Stimulated activated naive B cell treated with anti-CD40 and anti-IgM and Interleukin-4, amounts not matched to agents 10 μg/mL and 1 μg/mL and 100 μg/mL, for 72 hours (primary cell): ENCODE measurements at regions not wholly inside any gene's neighbourhood (a gene's known extent, or its start where the extent isn't known, plus 50 kb on each side); places are given as distances from the start of the nearest gene placed in this dataset.

Experiments
- ATAC-seq, 2 donors: fragments of 150-1000 bp; cut with Tn5 transposase; replicated peaks; 2 replicates each; pipeline ENCODE4 v1.10.0; 2021; ENCODE audit warnings: moderate library complexity in 1 of 2
- DNase-seq: peaks from one replicate; pipeline ENCODE4 v3.0.0; 2021
- H3K27ac Mint-ChIP-seq: one replicate; pipeline ENCODE4 v1.8.0; 2022; ENCODE audit warnings: mild to moderate bottlenecking, mixed read lengths
- H3K27me3 Mint-ChIP-seq, 2 donors: one replicate each; pipeline ENCODE4 v1.8.0; 2022; ENCODE audit warnings: mixed read lengths in 2 of 2
- H3K36me3 Mint-ChIP-seq, 2 donors: one replicate each; pipeline ENCODE4 v1.8.0; 2022; ENCODE audit warnings: mixed read lengths in 2 of 2, mild to moderate bottlenecking in 1 of 2
- H3K4me1 Mint-ChIP-seq, 2 donors: one replicate each; pipeline ENCODE4 v1.8.0; 2022; ENCODE audit warnings: mixed read lengths in 2 of 2, mild to moderate bottlenecking in 1 of 2
- H3K4me3 Mint-ChIP-seq, 2 donors: one replicate each; pipeline ENCODE4 v1.8.0; 2022; ENCODE audit warnings: mild to moderate bottlenecking in 2 of 2, mixed read lengths in 2 of 2, moderate library complexity in 1 of 2
- H3K9me3 Mint-ChIP-seq, 2 donors: one replicate each; pipeline ENCODE4 v1.8.0; 2022; ENCODE audit warnings: mixed read lengths in 2 of 2, mild to moderate bottlenecking in 1 of 2

- Mint-ChIP-seq H3K4me1 (peaks cover 7 to 19% of the 10 kb centered on the region in 2 donors), H3K27ac (no peak overlapping the region), H3K4me3 (no peak overlapping the region), H3K9me3 (peaks cover 6 to 9% of the 10 kb centered on the region in 2 donors), H3K36me3 (peaks cover 0 to 12% of the 10 kb centered on the region in 2 donors), H3K27me3 (no peaks in the 10 kb centered on the region)
- no peak for ATAC-seq
- DNase-seq = no peak
Measured at GRCh38 chr12:89906824-89907223, 198.2 kb upstream of the ATP2B1 start.

GRCh38 chr12:89906178-89906577 is 197.5 kb upstream of the ATP2B1 start:
- Mint-ChIP-seq H3K36me3 (peaks cover under 1 to 6% of the 10 kb centered on the region in 2 donors), H3K27me3 (no peaks in the 10 kb centered on the region), H3K4me3 (no peak overlapping the region), H3K9me3 (peaks cover 1 to 8% of the 10 kb centered on the region in 2 donors), H3K4me1 (peaks cover 8 to 25% of the 10 kb centered on the region in 2 donors), H3K27ac (no peak overlapping the region)
- DNase-seq = no peak
- ATAC-seq = no peak

DNA sequence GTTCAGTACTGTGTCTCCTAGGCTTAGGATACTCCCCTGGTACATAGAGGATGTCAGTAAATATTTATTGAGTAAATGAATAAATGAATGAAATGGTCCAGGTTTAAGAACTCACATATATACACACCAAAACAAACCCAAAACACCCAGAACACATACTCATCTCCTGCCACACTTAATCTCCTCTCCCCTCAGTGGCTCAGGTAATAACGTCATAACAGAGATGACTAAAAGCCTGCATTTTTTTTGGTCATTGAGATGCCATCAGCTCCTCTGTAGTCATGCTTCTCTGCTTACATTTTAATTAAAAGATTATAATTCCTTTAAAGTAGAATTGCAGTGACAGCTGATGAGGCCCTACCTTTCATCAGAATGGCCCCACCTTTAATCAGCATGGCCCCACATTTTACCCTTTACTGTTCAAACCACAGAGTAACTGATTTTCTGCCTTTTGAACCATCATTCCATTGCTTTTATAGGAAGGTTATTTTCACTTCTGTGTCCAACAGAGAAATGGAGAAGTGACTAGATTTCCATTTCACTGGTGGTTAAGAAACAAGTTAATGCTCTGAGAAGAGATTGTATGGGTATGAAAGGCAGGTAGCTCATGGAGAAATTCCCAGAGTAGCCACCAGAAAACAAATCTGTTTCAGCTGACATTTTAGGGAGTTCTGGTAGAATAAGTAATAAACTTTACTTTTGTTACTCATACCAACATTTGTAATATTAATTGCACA is 193.4 kb upstream of the ATP2B1 start:
- Mint-ChIP-seq H3K4me1 (peaks cover 10 to 25% of the 10 kb centered on the region in 2 donors), H3K27me3 (no peaks in the 10 kb centered on the region), H3K9me3 (peaks cover 4 to 5% of the 10 kb centered on the region in 2 donors), H3K27ac (no peak overlapping the region), H3K36me3 (peaks cover 3 to 7% of the 10 kb centered on the region in 2 donors), H3K4me3 (no peak overlapping the region)
- DNase-seq (no peak), ATAC-seq (peak; percentile 68 to 83)

DNA sequence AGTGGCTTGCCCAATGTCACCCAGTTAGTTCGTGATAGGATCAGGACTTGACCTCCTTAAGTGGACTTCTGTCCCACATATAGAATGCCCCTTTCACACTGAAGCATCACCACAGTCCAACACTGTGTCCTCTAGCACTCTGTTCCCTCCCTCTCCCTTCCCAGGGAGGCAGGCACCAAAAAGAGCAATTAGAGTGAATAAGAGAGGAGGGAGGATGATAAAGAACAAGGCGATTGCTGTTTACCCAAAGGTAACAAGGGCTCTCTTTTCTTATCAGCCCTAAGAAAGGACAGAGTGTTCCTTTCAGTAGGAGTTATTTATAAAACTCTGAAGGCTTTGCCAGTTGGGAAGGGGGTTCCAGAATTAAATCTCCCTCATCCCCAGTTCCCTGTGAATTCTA is 192.7 kb upstream of the ATP2B1 start:
- DNase-seq (no peak), ATAC-seq (no peak)
- H3K27ac Mint-ChIP-seq = no peak overlapping the region
- no peaks in the 10 kb centered on the region for H3K27me3 Mint-ChIP-seq
- peaks cover 3 to 7% of the 10 kb centered on the region in 2 donors for H3K36me3 Mint-ChIP-seq
- H3K9me3 Mint-ChIP-seq = peaks cover 4 to 5% of the 10 kb centered on the region in 2 donors
- H3K4me3 Mint-ChIP-seq = no peak overlapping the region
- H3K4me1 Mint-ChIP-seq = peaks cover 11 to 29% of the 10 kb centered on the region in 2 donors

GRCh38 chr12:89899651-89900050 is 191.0 kb upstream of the ATP2B1 start:
- Mint-ChIP-seq H3K9me3 (peaks cover 4 to 5% of the 10 kb centered on the region in 2 donors), H3K27me3 (no peaks in the 10 kb centered on the region), H3K27ac (no peak overlapping the region), H3K4me3 (no peak overlapping the region), H3K36me3 (peaks cover 3 to 7% of the 10 kb centered on the region in 2 donors), H3K4me1 (peaks cover 11 to 32% of the 10 kb centered on the region in 2 donors)
- DNase-seq (no peak), ATAC-seq (no peak)

DNA sequence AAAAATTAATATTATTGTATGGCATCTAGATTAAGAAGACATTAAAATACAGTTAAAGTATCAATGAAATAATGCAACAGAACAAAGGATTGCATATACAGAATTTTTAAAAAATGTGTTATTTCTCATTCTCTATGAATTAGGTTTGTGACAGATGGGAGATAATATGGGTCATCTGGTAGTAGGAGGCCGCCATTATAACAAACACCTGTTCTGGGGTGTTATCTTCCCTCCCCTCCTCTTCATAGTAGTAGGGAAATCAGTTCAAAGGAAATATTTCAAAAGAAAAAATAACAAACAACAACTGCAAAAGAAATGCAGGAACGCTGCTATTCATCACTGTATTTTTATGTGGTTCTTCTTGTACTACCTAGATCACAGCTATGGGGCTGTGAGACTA is 187.0 kb upstream of the ATP2B1 start:
- Mint-ChIP-seq H3K9me3 (peaks cover 4 to 6% of the 10 kb centered on the region in 2 donors), H3K36me3 (peaks cover 3 to 4% of the 10 kb centered on the region in 2 donors), H3K4me3 (no peak overlapping the region), H3K27ac (no peak overlapping the region), H3K4me1 (peaks cover 15 to 25% of the 10 kb centered on the region in 2 donors), H3K27me3 (no peaks in the 10 kb centered on the region)
- ATAC-seq = no peak
- DNase-seq = no peak

DNA sequence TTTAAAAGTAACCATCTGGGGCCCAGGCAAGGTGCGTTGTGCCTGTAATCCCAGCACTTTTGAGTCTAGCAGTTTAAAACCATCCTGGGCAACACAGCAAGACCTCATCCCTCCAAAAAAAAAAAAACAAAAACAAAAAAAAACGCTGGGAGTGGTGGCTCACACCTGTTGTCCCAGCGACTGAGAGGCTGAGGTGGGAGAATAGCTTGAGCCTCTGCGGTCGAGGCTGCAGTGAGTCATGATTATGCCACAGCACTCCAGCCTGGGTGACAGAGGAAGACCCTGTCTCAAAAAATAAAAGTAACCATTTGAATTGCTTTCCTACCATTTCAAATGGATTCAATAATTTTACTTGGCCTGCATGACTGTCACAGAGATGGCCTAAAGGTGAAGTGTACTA is 186.5 kb upstream of the ATP2B1 start:
- no peak for ATAC-seq

DNA sequence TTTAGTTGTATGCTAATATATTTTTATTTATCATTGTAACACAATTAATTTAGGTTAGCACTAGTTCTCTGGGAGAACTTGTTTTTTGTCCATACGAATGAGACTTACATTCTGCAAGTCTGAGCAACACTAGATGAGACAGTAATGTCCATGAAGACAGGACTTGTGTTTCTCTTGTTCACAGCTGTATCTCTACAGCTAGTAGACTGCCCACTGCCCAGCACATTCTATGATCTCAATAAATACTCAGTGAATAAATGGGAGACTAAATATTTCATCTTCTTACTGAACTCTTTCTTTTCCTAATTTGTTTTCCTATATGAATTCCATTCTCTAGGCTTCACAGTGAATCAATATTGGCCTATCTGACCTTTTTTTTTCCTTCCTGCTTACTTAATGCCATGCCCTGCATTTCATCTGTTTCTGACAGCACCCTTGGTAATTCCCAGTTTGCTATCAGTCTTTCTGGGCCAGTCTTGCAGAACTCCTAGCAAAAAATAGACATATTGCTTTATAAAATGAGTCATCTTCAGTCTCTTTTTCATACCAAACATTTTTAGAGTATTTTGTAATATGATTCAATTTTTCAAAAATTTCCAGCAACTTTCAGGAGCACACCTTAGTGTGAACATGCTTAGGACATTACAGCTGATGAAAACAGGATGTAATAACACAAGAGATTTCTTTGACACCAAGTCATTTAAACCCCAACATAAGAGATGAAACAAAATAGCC is 185.5 kb upstream of the ATP2B1 start:
- peaks cover 5 to 7% of the 10 kb centered on the region in 2 donors for H3K9me3 Mint-ChIP-seq
- peak overlapping the region in 1 of 2 donors; percentile 62 for H3K4me3 Mint-ChIP-seq
- no peak for DNase-seq
- peaks cover 3 to 5% of the 10 kb centered on the region in 2 donors for H3K36me3 Mint-ChIP-seq
- peak overlapping the region; percentile 82 for H3K27ac Mint-ChIP-seq
- no peaks in the 10 kb centered on the region for H3K27me3 Mint-ChIP-seq
- peaks cover 17 to 29% of the 10 kb centered on the region in 2 donors for H3K4me1 Mint-ChIP-seq
- peak; percentile 16 to 57 for ATAC-seq

More for the DNA sequence above, 186.5 kb upstream of the ATP2B1 start:
- no peaks in the 10 kb centered on the region for H3K27me3 Mint-ChIP-seq
- peaks cover 19 to 29% of the 10 kb centered on the region in 2 donors for H3K4me1 Mint-ChIP-seq
- H3K9me3 Mint-ChIP-seq = peaks cover 5 to 7% of the 10 kb centered on the region in 2 donors
- no peak for DNase-seq
- peaks cover 3 to 5% of the 10 kb centered on the region in 2 donors for H3K36me3 Mint-ChIP-seq
- no peak overlapping the region for H3K27ac Mint-ChIP-seq
- no peak overlapping the region for H3K4me3 Mint-ChIP-seq

- Mint-ChIP-seq H3K36me3 (peaks cover 3 to 5% of the 10 kb centered on the region in 2 donors), H3K9me3 (peaks cover 5 to 7% of the 10 kb centered on the region in 2 donors), H3K4me1 (peaks cover 17 to 29% of the 10 kb centered on the region in 2 donors), H3K27ac (no peak overlapping the region), H3K27me3 (no peaks in the 10 kb centered on the region), H3K4me3 (no peak overlapping the region)
- ATAC-seq (no peak), DNase-seq (no peak)
Measured at GRCh38 chr12:89892436-89892835, 183.8 kb upstream of the ATP2B1 start.

GRCh38 chr12:89891933-89892332 is 183.3 kb upstream of the ATP2B1 start:
- peaks cover 15 to 33% of the 10 kb centered on the region in 2 donors for H3K4me1 Mint-ChIP-seq
- no peak overlapping the region for H3K4me3 Mint-ChIP-seq
- H3K27me3 Mint-ChIP-seq = no peaks in the 10 kb centered on the region
- peak overlapping the region; percentile 6 for H3K27ac Mint-ChIP-seq
- peaks cover 3 to 5% of the 10 kb centered on the region in 2 donors for H3K36me3 Mint-ChIP-seq
- peaks cover 5 to 6% of the 10 kb centered on the region in 2 donors for H3K9me3 Mint-ChIP-seq
- DNase-seq = no peak
- no peak for ATAC-seq

DNA sequence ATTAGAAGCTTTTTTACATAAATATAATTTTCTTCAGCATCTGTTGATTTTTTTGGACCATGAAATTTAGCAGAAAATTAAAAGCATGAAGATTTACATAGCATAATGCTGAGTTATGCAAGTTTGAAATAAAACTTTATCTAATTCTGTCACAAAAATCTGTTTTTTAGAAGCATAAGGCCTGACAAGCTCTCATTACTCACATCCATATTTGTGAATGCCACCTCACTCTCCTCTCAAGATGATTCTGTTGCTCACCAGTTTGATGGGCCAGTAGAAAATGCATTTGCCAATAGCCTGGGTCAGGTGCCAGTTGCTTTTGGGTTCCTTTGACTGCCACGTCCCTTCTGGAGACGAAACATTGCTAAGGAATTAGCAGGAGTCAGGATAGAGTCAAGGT is 181.5 kb upstream of the ATP2B1 start:
- no peak for ATAC-seq
- no peak overlapping the region for H3K4me3 Mint-ChIP-seq
- H3K27ac Mint-ChIP-seq = no peak overlapping the region
- H3K9me3 Mint-ChIP-seq = peaks cover 5 to 7% of the 10 kb centered on the region in 2 donors
- H3K27me3 Mint-ChIP-seq = no peaks in the 10 kb centered on the region
- peaks cover 3 to 5% of the 10 kb centered on the region in 2 donors for H3K36me3 Mint-ChIP-seq
- no peak for DNase-seq
- peaks cover 15 to 34% of the 10 kb centered on the region in 2 donors for H3K4me1 Mint-ChIP-seq

DNA sequence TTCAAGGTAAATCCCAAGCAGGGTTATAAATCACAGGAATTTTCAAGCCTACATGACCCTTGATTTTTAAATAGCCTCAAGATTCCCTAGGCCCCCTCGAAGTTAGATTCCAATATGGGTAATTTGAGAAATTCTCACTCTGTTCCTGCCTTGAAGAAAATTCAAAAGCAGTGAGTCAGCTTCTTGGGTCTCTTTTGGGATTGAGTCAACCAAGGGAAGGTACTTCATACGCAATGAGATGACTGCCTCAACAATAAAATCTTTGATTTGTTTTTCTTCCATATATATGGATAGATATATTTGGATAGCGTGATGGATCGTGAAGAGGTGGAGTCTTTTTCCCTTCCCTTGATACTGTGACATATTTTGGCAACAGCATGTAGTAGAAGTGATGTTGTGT is 180.4 kb upstream of the ATP2B1 start:
- H3K4me3 Mint-ChIP-seq = no peak overlapping the region
- H3K27me3 Mint-ChIP-seq = no peaks in the 10 kb centered on the region
- peaks cover 3 to 5% of the 10 kb centered on the region in 2 donors for H3K36me3 Mint-ChIP-seq
- no peak overlapping the region for H3K27ac Mint-ChIP-seq
- peaks cover 14 to 31% of the 10 kb centered on the region in 2 donors for H3K4me1 Mint-ChIP-seq
- ATAC-seq = no peak
- H3K9me3 Mint-ChIP-seq = peaks cover 5 to 7% of the 10 kb centered on the region in 2 donors
- no peak for DNase-seq

DNA sequence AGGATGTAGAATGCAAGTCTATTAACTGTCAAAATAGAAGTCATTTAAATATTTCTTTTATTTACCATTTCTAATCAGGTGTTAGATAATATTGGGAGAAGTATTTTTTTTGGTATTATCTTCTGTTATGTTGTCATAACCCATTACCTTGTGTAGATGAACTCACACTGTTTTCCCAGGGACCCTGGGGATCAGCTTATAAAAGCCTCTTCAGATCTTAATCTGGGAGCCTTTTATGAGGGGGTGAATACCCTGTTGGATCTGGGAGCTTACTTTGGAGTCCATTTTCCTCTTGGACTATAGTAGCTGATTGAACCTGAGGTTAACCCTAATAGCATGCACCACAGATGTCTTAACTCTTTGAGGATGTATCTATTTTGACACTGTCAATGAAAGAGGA is 176.3 kb upstream of the ATP2B1 start:
- H3K27me3 Mint-ChIP-seq = no peaks in the 10 kb centered on the region
- ATAC-seq (no peak), DNase-seq (no peak)
- peaks cover 0 to 2% of the 10 kb centered on the region in 2 donors for H3K9me3 Mint-ChIP-seq
- H3K27ac Mint-ChIP-seq = no peak overlapping the region
- H3K4me1 Mint-ChIP-seq = peaks cover 23 to 48% of the 10 kb centered on the region in 2 donors
- H3K4me3 Mint-ChIP-seq = no peak overlapping the region
- H3K36me3 Mint-ChIP-seq = no peaks in the 10 kb centered on the region

DNA sequence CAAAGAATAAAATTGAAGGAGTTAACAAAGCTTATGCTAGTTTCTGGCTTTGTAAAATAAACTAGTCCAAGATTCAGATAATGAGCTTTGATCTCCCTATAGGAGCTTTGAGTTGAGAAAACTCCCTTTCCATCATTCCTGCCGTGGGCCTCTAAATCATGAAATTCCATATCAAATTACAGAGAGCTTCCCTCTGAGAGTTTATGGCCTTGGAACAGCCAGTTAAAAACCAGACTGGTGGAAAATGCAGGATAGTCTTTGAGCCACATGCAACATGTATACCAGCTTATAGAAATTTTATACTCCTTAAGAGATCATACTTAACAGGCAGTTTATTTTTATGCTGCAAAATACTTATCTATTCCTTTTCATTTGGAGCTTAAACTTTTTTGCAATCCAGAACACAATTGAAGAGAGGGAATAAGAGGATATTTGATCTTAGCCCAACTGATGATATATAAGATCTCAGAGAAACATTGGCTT is 175.8 kb upstream of the ATP2B1 start:
- no peaks in the 10 kb centered on the region for H3K27me3 Mint-ChIP-seq

More for the DNA sequence above, 175.8 kb upstream of the ATP2B1 start:
- H3K27ac Mint-ChIP-seq = peak overlapping the region; percentile 43
- ATAC-seq (no peak), DNase-seq (no peak)
- peaks cover 0 to 2% of the 10 kb centered on the region in 2 donors for H3K9me3 Mint-ChIP-seq
- no peaks in the 10 kb centered on the region for H3K36me3 Mint-ChIP-seq
- peaks cover 23 to 48% of the 10 kb centered on the region in 2 donors for H3K4me1 Mint-ChIP-seq
- no peak overlapping the region for H3K4me3 Mint-ChIP-seq
